Adrenal gland (tissue), 9 donors: ENCODE measurements at regions not wholly inside any gene's neighbourhood (a gene's known extent, or its start where the extent isn't known, plus 50 kb on each side); places are given as distances from the start of the nearest gene placed in this dataset.

Experiments used
- DNase-seq, 7 donors: peaks; one replicate each; pipeline ENCODE4 v3.0.0-alpha.2; 2019 to 2020
- H3K27ac ChIP-seq, 5 donors: fragments of 200-600 bp; sonication (generic) in 4 of 5; 1 replicate in 3 of 5; 2 replicates in 2 of 5; pipeline versions ENCODE4 v1.5.1 to v1.8.0; 2016 to 2020; ENCODE audit warnings: mild to moderate bottlenecking in 1 of 5
- H3K27me3 ChIP-seq: fragments of 200-600 bp; 2 replicates; pipeline ENCODE4 v1.8.0; 2021
- H3K36me3 ChIP-seq, 2 donors: fragments of 200-600 bp; replicated peaks in 1 of 2; 1 replicate in 1 of 2; 2 replicates in 1 of 2; pipeline versions ENCODE4 v1.5.1 to v1.8.0; 2018 to 2022
- H3K4me1 ChIP-seq, 2 donors: fragments of 200-600 bp; replicated peaks in 1 of 2; 1 replicate in 1 of 2; 2 replicates in 1 of 2; pipeline versions ENCODE4 v1.5.1 to v1.8.0; 2018 to 2021
- H3K4me3 ChIP-seq, 4 donors: fragments of 200-600 bp; sonication (generic) in 3 of 4; one replicate each; pipeline ENCODE4 v1.5.1; 2016 to 2018
- H3K9me3 ChIP-seq, 3 donors: fragments of 200-600 bp; sonication (generic) in 1 of 3; replicated peaks in 1 of 3; 1 replicate in 2 of 3; 2 replicates in 1 of 3; pipeline versions ENCODE4 v1.5.1 to v1.8.0; 2016 to 2021
- CTCF ChIP-seq, 6 experiments: fragments of 450-650 bp in 4 of 6; fragments of 200-600 bp in 2 of 6; sonication (generic) in 1 of 6; IDR thresholded peaks; 1 replicate in 5 of 6; 2 replicates in 1 of 6; pipeline versions ENCODE4 v1.5.1 to v1.8.0; 2016 to 2021; ENCODE audit warnings: antibody characterized with exemption in 6 of 6, mild to moderate bottlenecking in 2 of 6, moderate library complexity in 1 of 6
- POLR2A ChIP-seq, 2 donors: fragments of 450-650 bp; IDR thresholded peaks; one replicate each; pipeline ENCODE4 v1.6.1; 2017; ENCODE audit warnings: antibody characterized with exemption in 2 of 2, mild to moderate bottlenecking in 2 of 2, moderate library complexity in 1 of 2
- WGBS, 4 donors: extraction: QIAGEN DNeasy Blood & Tissue Kit in 2 of 4; methylation state at CpG; one replicate each; pipeline versions ENCODE4 v1.1.5 to v1.1.7; 2013 to 2017; 5-methylcytosine and 5-hydroxymethylcytosine counted together
- intact Hi-C, 2 donors: fragments of 100-400 bp; cut with DNase I; formaldehyde crosslinking; loops; one replicate each; pipeline versions ENCODE4 v1.14.1 to v1.15.0; 2022 to 2023
- donor health status: healthy with polysubstance abuse.
- donor health status: Bipolar disorder and iron deficiency.
- donor health status: DM: yes; HTN: yes; CAD: no.
- donor health status: DM: no; HTN: no; CAD: no.
- donor health status: DM: no; HTN: no; CAD: no.

- no peaks in the 10 kb centered on the region for H3K36me3 ChIP-seq
- intact Hi-C loops: no loop called here
- H3K27me3 ChIP-seq: no peaks in the 10 kb centered on the region
- TF ChIP-seq CTCF (IDR thresholded peaks at IDR 0.05) (no peak), POLR2A (IDR thresholded peaks at IDR 0.05) (no peak)
- H3K9me3 ChIP-seq: no peaks in the 10 kb centered on the region
- no peak overlapping the region for H3K27ac ChIP-seq
- no peaks in the 10 kb centered on the region for H3K4me1 ChIP-seq
- no peak for DNase-seq
- 72 to 79% (median 76%) methylated on average over 1 of the region's 1 CpG for WGBS, 4 donors
- no peak overlapping the region for H3K4me3 ChIP-seq
Observed at GRCh38 chr14:89654998-89655397, 238.0 kb upstream of the FOXN3 start.

GRCh38 chr14:89652352-89652751, 235.3 kb upstream of the FOXN3 start:
- Histone ChIP-seq H3K4me3 (no peak overlapping the region), H3K4me1 (no peaks in the 10 kb centered on the region), H3K9me3 (no peaks in the 10 kb centered on the region), H3K36me3 (no peaks in the 10 kb centered on the region), H3K27me3 (no peaks in the 10 kb centered on the region), H3K27ac (no peak overlapping the region)
- intact Hi-C loops: no loop called here
- WGBS, 4 donors: 71 to 82% (median 81%) methylated on average over 4 of the region's 4 CpGs
- TF ChIP-seq CTCF (IDR thresholded peaks at IDR 0.05): no peak
- no peak for TF ChIP-seq POLR2A (IDR thresholded peaks at IDR 0.05)
- DNase-seq: no peak

GRCh38 chr14:89651805-89652204, 234.8 kb upstream of the FOXN3 start:
- Histone ChIP-seq H3K4me3 (no peak overlapping the region), H3K4me1 (no peaks in the 10 kb centered on the region), H3K27ac (no peak overlapping the region), H3K36me3 (no peaks in the 10 kb centered on the region), H3K27me3 (no peaks in the 10 kb centered on the region), H3K9me3 (no peaks in the 10 kb centered on the region)
- no peak for DNase-seq
- no peak for TF ChIP-seq CTCF (IDR thresholded peaks at IDR 0.05)
- TF ChIP-seq POLR2A (IDR thresholded peaks at IDR 0.05): no peak
- intact Hi-C loops: no loop called here
- WGBS, 4 donors: 91 to 94% (median 93%) methylated on average over 2 of the region's 2 CpGs

DNA sequence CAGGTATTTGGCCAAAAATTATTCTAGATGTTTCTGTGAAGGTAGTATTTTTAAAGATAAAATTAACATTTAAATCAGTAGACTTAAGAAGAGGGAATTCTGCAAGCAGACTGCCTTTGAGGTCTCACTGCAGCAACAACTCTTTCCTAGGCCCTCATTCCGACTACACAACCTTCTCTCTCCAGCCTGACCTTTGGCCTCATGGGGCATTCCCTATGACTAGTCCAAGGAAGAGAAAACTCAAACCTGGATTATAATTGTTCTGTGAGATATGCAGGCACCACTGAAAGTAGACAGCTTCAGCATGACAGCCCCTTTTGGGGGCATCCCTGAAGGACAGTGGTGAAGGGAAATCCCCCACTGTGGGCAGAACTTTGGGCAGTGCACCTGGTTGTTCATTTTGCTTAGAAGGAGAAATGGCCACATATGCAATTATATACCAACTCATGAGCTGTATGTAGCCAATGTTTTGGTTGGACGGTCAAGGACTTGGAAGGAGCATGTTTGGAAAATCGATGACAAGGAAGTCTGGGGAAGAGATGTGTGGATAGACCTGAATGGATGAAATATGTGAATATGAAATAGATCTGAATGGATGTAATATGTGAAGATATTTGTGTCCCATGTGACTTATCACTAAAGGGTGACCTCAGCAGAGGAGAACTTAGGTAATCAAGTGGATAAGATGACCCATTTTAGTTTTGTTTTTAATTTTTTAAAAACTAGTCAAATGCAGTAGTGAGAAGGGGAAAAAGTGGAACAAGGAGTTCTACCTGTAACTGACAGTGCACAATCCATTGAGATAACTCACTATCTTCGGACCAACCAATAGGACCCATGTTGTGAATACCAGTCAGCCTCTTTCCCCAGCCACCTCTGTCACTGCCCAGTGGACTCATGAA, 233.3 kb upstream of the FOXN3 start:
- H3K27me3 ChIP-seq: no peaks in the 10 kb centered on the region
- H3K4me3 ChIP-seq: no peak overlapping the region
- no peaks in the 10 kb centered on the region for H3K9me3 ChIP-seq
- 93 to 95% (median 93%) methylated on average over 4 of the region's 4 CpGs for WGBS, 4 donors
- H3K36me3 ChIP-seq: no peaks in the 10 kb centered on the region
- intact Hi-C loops: no loop called here
- no peak for TF ChIP-seq POLR2A (IDR thresholded peaks at IDR 0.05)
- no peak for TF ChIP-seq CTCF (IDR thresholded peaks at IDR 0.05)
- DNase-seq: no peak
- no peak overlapping the region for H3K27ac ChIP-seq
- H3K4me1 ChIP-seq: no peaks in the 10 kb centered on the region
